ENCODE measurements at regions not wholly inside any gene's neighbourhood (a gene's known extent, or its start where the extent isn't known, plus 50 kb on each side); places are given as distances from the start of the nearest gene placed in this dataset.
A peak's percentile ranks its signal among the peaks of the same experiment; 100 is the strongest.

DNA sequence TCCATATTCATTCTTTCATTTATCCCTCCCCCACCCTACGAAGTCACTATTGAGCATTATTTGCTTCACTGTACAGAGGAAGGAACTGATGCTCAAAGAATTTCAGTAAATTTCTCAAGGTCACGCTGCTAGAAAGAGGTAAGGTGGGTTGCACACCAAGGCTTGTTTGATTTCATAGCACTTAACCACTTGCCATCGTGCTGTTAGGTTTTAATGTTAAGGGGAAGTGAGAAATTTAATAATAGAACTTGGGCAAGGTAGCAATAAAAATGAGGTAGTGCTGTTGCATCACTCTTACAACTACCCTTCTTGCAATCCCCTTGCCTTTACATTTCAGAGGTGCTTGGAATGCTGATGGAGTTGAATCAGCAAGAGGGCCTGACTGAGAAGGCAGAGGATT, 343.1 kb downstream of the MID1IP1 start:
- Histone ChIP-seq H3K9ac (ENCODE audit: low read depth, low read length) (no peak overlapping the region), H3K4me1 (ENCODE audit: control insufficient read depth, insufficient read depth, low read length) (no peaks in the 10 kb centered on the region), H4K20me1 (ENCODE audit: insufficient read depth, low read length) (no peaks in the 10 kb centered on the region), H3K14ac (replicated peaks; ENCODE audit: low read depth, low read length) (no peak overlapping the region), H2BK15ac (ENCODE audit: low read depth, low read length) (no peak overlapping the region), H2AFZ (replicated peaks; ENCODE audit: low read length, poor library complexity) (no peak overlapping the region), H3K4me2 (ENCODE audit: low read depth, low read length) (no peak overlapping the region), H3K18ac (ENCODE audit: low read depth, low read length) (no peak overlapping the region), H2BK20ac (ENCODE audit: low read depth, low read length) (no peak overlapping the region), H2AK9ac (replicated peaks; ENCODE audit: low read depth, low read length, poor library complexity) (no peak overlapping the region), H3K56ac (ENCODE audit: extremely low read depth, insufficient read depth, low read length) (no peak overlapping the region), H4K8ac (ENCODE audit: low read depth in 2 of 2, low read length in 2 of 2) (no peak overlapping the region), H3K4me3 (ENCODE audit: insufficient read depth, low read depth, low read length) (no peak overlapping the region), H3K27me3 (ENCODE audit: control insufficient read depth, insufficient read depth, low read length) (peaks cover 31% of the 10 kb centered on the region), H4K5ac (ENCODE audit: low read depth, low read length) (no peak overlapping the region), H3K36me3 (ENCODE audit: control insufficient read depth, insufficient read depth, low read length) (no peaks in the 10 kb centered on the region), H3K27ac (ENCODE audit: insufficient read depth, low read length) (no peak overlapping the region), H4K91ac (ENCODE audit: insufficient read depth, low read depth, low read length) (no peak overlapping the region), H3K23ac (ENCODE audit: low read depth, low read length) (no peak overlapping the region), H2AK5ac (ENCODE audit: low read depth, low read length) (no peak overlapping the region), H3K4ac (ENCODE audit: low read depth, low read length) (no peak overlapping the region), H3K9me3 (ENCODE audit: control insufficient read depth, insufficient read depth, low read length) (no peaks in the 10 kb centered on the region), H2BK120ac (ENCODE audit: low read depth, low read length) (no peak overlapping the region), H3K79me1 (ENCODE audit: low read depth in 1 of 2, low read length in 2 of 2) (no peaks in the 10 kb centered on the region), H2BK5ac (ENCODE audit: low read depth, low read length, poor library complexity, severe bottlenecking) (no peak overlapping the region), H3K9me1 (ENCODE audit: insufficient read depth, low read length) (no peaks in the 10 kb centered on the region)
- dilution Hi-C loops (cut with HindIII; ENCODE audit: low sequenced_read_pairs, unreplicated experiment), result no loop called here
- ChIA-PET POLR2A (ENCODE audit: unreplicated experiment) (no interaction called here), CTCF (no interaction called here)
- in situ Hi-C loops (cut with MboI; ENCODE audit: low sequenced_read_pairs), result loop anchor here (10.0 kb wide), 1 partner anchor 60 kb away; no protein-coding TSS in a partner anchor
- DNase-seq (no peak), ATAC-seq (ENCODE audit: low read depth) (no peak)
- intact Hi-C loops (cut with micrococcal nuclease), result no loop called here
- BruUV-seq (replicated peaks), result no TSS peak
- TF ChIP-seq MXI1 (IDR thresholded peaks at IDR 0.05; ENCODE audit: borderline replicate concordance, low read depth, low read length), result no peak
- 0 out of 2 replicates have a peak, but pooled peaks have one; percentile 5 for TF ChIP-seq CEBPB (IDR thresholded peaks at IDR 0.05; ENCODE audit: low read depth, low read length)
- TF ChIP-seq SMC3 (IDR thresholded peaks at IDR 0.05; ENCODE audit: low read depth, low read length), result no peak
- no peak for TF ChIP-seq CTCF (conservative IDR thresholded peaks at IDR 0.05; ENCODE audit: low read depth, low read length)
- no peak for TF ChIP-seq MAZ (IDR thresholded peaks at IDR 0.05; ENCODE audit: borderline replicate concordance, low read depth, low read length)
- no CpG with 5 or more reads among the region's 3 CpGs for WGBS, 2 experiments (ENCODE audit: extremely low coverage in 2 of 2, insufficient read length in 1 of 2)

Measured in IMR-90 (cell line).